RWPE2 (cell line): ENCODE measurements at regions not wholly inside any gene's neighbourhood (a gene's known extent, or its start where the extent isn't known, plus 50 kb on each side); places are given as distances from the start of the nearest gene placed in this dataset.

Source experiments
- ATAC-seq: fragments of 200-7000 bp; cut with Tn5 transposase; 3 replicates; pipeline ENCODE4 v1.9.1; 2021; ENCODE audit warnings: low read depth
- DNase-seq: peaks from one replicate; pipeline ENCODE4 v3.0.0-alpha.2; 2020; ENCODE audit warnings: low spot score
- H3K27ac ChIP-seq: fragments of 450-650 bp; 2 replicates; pipeline ENCODE4 v1.5.1; 2017; ENCODE audit warnings: mild to moderate bottlenecking; ENCODE audit not compliant: poor library complexity, severe bottlenecking
- H3K27me3 ChIP-seq: fragments of 250-450 bp; sonication (Bioruptor Pico); 2 replicates; pipeline ENCODE4 v1.5.1; 2021; ENCODE audit warnings: mild to moderate bottlenecking, moderate library complexity; ENCODE audit not compliant: insufficient read depth, poor library complexity, severe bottlenecking
- H3K36me3 ChIP-seq: fragments of 250-450 bp; sonication (Bioruptor Pico); 2 replicates; pipeline ENCODE4 v1.5.1; 2020; ENCODE audit warnings: low read depth, mild to moderate bottlenecking, moderate library complexity
- H3K4me1 ChIP-seq: fragments of 250-450 bp; sonication (Bioruptor Pico); 2 replicates; pipeline ENCODE4 v1.5.1; 2021; ENCODE audit warnings: mild to moderate bottlenecking, moderate library complexity; ENCODE audit not compliant: insufficient read depth, poor library complexity, severe bottlenecking
- H3K4me3 ChIP-seq: fragments of 250-450 bp; sonication (Bioruptor Pico); 2 replicates; pipeline ENCODE4 v1.5.1; 2021; ENCODE audit warnings: mild to moderate bottlenecking, moderate library complexity; ENCODE audit not compliant: severe bottlenecking
- H3K9me3 ChIP-seq: fragments of 250-450 bp; sonication (Bioruptor Pico); 2 replicates; pipeline ENCODE4 v1.5.1; 2021; ENCODE audit warnings: mild to moderate bottlenecking, moderate library complexity; ENCODE audit not compliant: severe bottlenecking
- TF ChIP-seq, protein P1 (sequence below): fragments of 450-650 bp; IDR thresholded peaks from one replicate; pipeline ENCODE4 v1.5.1; 2017; ENCODE audit warnings: mild to moderate bottlenecking, moderate library complexity; ENCODE audit not compliant: poor library complexity, severe bottlenecking

DNA sequence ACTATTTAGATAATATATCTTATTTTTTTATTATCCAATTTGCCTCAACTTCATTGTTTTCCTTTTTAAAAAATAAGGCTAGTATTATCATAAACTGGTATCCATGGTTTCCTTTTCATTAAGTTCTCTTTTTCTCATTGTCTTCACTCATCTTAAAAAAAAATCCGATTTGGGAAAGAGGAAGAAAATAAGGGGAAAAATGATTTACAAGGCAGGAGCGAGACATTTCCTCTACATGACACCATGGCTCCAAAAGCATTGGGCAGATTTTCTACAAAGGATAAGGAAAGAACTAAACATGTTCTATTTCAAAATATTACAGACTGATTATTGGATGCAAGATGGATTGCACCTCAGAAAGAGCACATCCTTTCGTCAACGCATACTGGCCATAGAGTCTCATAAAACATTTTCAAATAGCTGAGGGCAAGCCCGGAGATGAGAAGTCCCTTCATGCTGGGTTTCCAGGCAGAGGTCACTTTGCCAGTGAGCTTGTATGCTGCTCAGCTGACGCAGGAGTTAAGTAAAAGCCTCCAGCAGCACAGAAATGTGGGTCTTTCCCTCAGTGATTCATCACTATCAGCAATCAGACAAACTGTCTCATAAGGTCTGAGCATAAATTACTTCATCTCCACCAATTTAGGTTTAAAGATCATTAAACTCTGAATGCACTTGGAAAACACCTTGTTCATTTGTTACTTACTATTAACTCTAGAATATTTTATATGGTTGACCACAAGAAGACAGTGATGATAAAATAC lies 129.0 kb upstream of the TNFAIP3 start:
- DNase-seq (no peak), ATAC-seq (peak; percentile 72)
- no peaks in the 10 kb centered on the region for H3K27me3 ChIP-seq
- H3K9me3 ChIP-seq, result no peaks in the 10 kb centered on the region
- TF ChIP-seq, protein P1, sequence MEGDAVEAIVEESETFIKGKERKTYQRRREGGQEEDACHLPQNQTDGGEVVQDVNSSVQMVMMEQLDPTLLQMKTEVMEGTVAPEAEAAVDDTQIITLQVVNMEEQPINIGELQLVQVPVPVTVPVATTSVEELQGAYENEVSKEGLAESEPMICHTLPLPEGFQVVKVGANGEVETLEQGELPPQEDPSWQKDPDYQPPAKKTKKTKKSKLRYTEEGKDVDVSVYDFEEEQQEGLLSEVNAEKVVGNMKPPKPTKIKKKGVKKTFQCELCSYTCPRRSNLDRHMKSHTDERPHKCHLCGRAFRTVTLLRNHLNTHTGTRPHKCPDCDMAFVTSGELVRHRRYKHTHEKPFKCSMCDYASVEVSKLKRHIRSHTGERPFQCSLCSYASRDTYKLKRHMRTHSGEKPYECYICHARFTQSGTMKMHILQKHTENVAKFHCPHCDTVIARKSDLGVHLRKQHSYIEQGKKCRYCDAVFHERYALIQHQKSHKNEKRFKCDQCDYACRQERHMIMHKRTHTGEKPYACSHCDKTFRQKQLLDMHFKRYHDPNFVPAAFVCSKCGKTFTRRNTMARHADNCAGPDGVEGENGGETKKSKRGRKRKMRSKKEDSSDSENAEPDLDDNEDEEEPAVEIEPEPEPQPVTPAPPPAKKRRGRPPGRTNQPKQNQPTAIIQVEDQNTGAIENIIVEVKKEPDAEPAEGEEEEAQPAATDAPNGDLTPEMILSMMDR, result no peak
- no peaks in the 10 kb centered on the region for H3K36me3 ChIP-seq
- H3K4me1 ChIP-seq, result peaks cover 7% of the 10 kb centered on the region
- no peak overlapping the region for H3K4me3 ChIP-seq
- no peak overlapping the region for H3K27ac ChIP-seq

DNA sequence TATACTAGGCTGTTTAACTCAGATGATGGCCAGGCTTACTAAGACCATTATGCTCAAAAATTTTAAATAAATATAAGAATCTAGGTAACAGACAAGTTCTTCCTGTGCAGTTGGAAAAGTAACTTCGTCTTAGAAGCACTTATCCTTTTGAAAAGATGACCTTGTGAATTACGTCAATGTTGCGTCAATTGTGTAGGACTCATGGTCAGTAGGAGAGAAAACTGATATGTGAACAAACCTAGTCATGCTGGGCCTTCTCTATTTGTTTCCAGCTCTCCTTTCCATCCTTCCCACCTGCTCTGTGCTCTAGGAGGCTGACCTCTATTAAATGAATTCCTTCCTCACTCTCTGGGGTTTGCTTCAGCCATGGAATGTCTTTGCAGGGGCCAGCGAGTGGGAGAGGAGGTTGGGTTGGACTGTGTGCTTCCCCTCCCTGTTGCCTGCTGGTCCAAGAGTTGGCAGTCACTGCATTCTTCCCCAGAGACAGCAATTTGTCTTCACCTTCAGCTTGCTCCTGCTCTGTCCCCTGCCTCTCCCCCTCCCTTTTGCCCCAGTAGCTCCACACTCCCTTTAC lies 128.0 kb upstream of the TNFAIP3 start:
- peaks cover 14% of the 10 kb centered on the region for H3K4me1 ChIP-seq
- H3K4me3 ChIP-seq, result no peak overlapping the region
- no peaks in the 10 kb centered on the region for H3K9me3 ChIP-seq
- H3K36me3 ChIP-seq, result no peaks in the 10 kb centered on the region
- TF ChIP-seq, protein P1, result no peak
- DNase-seq, result no peak
- H3K27me3 ChIP-seq, result no peaks in the 10 kb centered on the region
- ATAC-seq, result no peak
- no peak overlapping the region for H3K27ac ChIP-seq

DNA sequence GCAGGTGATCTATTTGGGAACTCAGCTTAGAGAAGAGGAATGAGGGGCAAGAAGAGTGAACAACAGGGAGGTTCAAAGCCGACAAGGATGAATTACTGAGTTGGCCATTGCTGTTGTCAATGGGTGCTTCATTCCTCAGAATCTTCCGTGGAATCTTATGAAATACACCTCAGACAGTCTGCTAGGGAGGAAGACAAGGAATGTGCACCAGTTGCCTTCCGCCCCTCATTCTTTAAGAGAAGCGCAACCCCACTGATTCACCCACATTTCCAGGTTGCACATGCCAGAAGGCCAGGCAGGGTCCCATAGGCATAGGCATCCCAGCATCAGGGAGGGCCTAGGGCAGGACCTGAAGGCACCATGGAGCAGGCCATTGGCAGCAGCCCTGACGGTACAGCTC lies 127.5 kb upstream of the TNFAIP3 start:
- Histone ChIP-seq H3K27me3 (no peaks in the 10 kb centered on the region), H3K36me3 (no peaks in the 10 kb centered on the region), H3K4me3 (no peak overlapping the region), H3K9me3 (no peaks in the 10 kb centered on the region), H3K27ac (no peak overlapping the region), H3K4me1 (peaks cover 14% of the 10 kb centered on the region)
- DNase-seq (no peak), ATAC-seq (no peak)
- TF ChIP-seq, protein P1, result no peak

DNA sequence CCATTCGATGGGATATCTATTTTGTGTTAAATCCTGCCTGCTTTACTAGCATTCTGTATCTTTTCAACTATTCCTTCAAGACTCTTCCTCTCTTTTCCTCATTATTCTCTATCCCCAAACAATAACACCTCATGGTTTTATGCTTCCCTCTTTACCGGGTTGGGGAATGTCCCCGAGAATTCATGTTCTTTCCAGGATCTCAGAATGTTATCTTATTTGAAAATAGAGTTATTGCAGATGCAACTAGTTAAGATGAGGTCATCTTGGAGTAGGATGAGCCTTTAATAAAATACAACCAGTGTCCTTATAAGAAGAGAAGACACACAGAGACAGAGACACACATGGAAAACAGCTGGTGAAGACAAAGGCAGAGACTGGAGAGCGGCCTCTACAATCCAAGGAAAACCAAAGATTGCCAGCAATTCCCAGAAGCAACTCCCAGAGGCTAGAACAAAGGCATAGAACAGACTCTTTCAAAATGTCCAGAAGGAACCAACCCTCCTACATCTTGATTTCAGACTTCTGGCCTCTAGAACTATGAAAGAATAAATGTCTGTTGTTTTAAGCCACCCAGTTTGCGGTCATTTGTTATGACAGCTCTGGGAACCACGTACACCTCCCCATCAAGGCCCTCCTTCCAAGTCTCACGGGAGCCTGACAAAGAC lies 126.8 kb upstream of the TNFAIP3 start:
- Histone ChIP-seq H3K4me1 (peaks cover 14% of the 10 kb centered on the region), H3K27me3 (no peaks in the 10 kb centered on the region), H3K4me3 (no peak overlapping the region), H3K27ac (no peak overlapping the region), H3K9me3 (no peaks in the 10 kb centered on the region), H3K36me3 (no peaks in the 10 kb centered on the region)
- DNase-seq (no peak), ATAC-seq (no peak)
- TF ChIP-seq, protein P1, result no peak
